Lower lobe of right lung (tissue), 2 donors: ENCODE measurements at regions not wholly inside any gene's neighbourhood (a gene's known extent, or its start where the extent isn't known, plus 50 kb on each side); places are given as distances from the start of the nearest gene placed in this dataset.

Experiments
- ATAC-seq, 2 donors: fragments of 200-7000 bp; cut with Tn5 transposase; one replicate each; pipeline ENCODE4 v1.9.1; 2020 to 2022; ENCODE audit warnings: mild to moderate bottlenecking in 2 of 2, moderate library complexity in 2 of 2
- DNase-seq: peaks from one replicate; pipeline ENCODE4 v3.0.0-alpha.2; 2020
- H3K27ac ChIP-seq: fragments of 200-600 bp; one replicate; pipeline ENCODE4 v1.8.0; 2022
- H3K27me3 ChIP-seq: fragments of 200-600 bp; one replicate; pipeline ENCODE4 v1.8.0; 2022; ENCODE audit warnings: low read depth
- H3K36me3 ChIP-seq: fragments of 200-600 bp; one replicate; pipeline ENCODE4 v1.8.0; 2022; ENCODE audit warnings: mild to moderate bottlenecking
- H3K4me1 ChIP-seq: fragments of 200-600 bp; one replicate; pipeline ENCODE4 v1.8.0; 2022
- H3K4me3 ChIP-seq: fragments of 200-600 bp; one replicate; pipeline ENCODE4 v1.8.0; 2022; ENCODE audit warnings: mild to moderate bottlenecking
- H3K9me3 ChIP-seq: fragments of 200-600 bp; one replicate; pipeline ENCODE4 v1.8.0; 2022
- intact Hi-C: fragments of 100-400 bp; cut with DNase I; formaldehyde crosslinking; loops from one replicate; pipeline ENCODE4 v1.11.0; 2022
- TF ChIP-seq, protein P1 (sequence below): fragments of 200-600 bp; IDR thresholded peaks from one replicate; pipeline ENCODE4 v1.8.0; 2022; ENCODE audit warnings: antibody characterized with exemption, mild to moderate bottlenecking
- donor health status: DM: no; HTN: yes; CAD: no; lungs with severe emphysema.

DNA sequence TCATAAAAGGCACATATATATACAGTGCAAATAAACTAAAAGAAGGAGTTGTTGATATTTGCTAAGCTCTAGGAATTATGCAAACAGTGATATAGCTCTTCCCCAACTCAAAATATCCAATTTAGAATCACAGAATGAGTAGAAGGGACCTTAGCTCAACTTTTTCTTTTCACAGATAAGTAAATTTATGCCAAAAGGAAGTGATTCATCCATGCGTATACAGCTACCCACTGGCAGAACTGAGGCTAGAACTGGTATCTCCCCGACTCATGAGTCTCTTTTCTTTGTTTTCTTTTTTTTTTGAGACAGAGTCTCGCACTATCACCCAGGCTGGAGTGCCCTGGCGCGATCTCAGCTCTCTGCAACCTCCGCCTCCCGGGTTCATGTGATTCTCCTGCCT, 54.2 kb upstream of the SVIL start:
- Histone ChIP-seq H3K27me3 (no peaks in the 10 kb centered on the region), H3K27ac (peak overlapping the region; percentile 9), H3K9me3 (no peaks in the 10 kb centered on the region), H3K4me3 (no peak overlapping the region), H3K36me3 (peaks cover 17% of the 10 kb centered on the region), H3K4me1 (peaks cover 46% of the 10 kb centered on the region)
- ATAC-seq: no peak
- no peak for DNase-seq
- intact Hi-C loops: no loop called here
- TF ChIP-seq, protein P1, sequence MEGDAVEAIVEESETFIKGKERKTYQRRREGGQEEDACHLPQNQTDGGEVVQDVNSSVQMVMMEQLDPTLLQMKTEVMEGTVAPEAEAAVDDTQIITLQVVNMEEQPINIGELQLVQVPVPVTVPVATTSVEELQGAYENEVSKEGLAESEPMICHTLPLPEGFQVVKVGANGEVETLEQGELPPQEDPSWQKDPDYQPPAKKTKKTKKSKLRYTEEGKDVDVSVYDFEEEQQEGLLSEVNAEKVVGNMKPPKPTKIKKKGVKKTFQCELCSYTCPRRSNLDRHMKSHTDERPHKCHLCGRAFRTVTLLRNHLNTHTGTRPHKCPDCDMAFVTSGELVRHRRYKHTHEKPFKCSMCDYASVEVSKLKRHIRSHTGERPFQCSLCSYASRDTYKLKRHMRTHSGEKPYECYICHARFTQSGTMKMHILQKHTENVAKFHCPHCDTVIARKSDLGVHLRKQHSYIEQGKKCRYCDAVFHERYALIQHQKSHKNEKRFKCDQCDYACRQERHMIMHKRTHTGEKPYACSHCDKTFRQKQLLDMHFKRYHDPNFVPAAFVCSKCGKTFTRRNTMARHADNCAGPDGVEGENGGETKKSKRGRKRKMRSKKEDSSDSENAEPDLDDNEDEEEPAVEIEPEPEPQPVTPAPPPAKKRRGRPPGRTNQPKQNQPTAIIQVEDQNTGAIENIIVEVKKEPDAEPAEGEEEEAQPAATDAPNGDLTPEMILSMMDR: no peak

DNA sequence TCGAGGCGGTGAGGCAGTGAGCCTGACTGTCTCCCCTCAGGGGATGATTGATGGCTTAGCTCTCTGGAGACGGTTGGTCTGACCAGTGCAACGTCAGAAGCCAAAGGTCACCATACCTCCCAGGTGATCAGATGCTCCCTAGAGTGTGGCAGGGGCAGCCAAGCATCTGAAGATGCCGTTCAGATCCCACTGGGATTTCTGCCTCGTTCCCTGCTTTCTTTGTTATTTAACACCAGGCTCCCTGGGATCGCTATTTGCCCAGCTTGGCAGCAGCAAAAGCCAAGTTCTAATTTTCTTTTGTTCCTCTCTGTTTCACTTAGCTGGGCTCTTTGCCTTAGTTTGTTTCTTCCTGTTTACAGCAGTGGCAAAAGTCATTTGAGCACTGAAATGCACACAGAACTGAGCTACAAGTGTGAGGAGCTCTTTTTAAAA, 53.5 kb upstream of the SVIL start:
- peak overlapping the region; percentile 82 for H3K27ac ChIP-seq
- no peaks in the 10 kb centered on the region for H3K27me3 ChIP-seq
- no peaks in the 10 kb centered on the region for H3K9me3 ChIP-seq
- ATAC-seq (peak; percentile 20 to 46), DNase-seq (no peak)
- intact Hi-C loops: no loop called here
- peaks cover 46% of the 10 kb centered on the region for H3K4me1 ChIP-seq
- peaks cover 19% of the 10 kb centered on the region for H3K36me3 ChIP-seq
- no peak overlapping the region for H3K4me3 ChIP-seq
- TF ChIP-seq, protein P1: no peak

DNA sequence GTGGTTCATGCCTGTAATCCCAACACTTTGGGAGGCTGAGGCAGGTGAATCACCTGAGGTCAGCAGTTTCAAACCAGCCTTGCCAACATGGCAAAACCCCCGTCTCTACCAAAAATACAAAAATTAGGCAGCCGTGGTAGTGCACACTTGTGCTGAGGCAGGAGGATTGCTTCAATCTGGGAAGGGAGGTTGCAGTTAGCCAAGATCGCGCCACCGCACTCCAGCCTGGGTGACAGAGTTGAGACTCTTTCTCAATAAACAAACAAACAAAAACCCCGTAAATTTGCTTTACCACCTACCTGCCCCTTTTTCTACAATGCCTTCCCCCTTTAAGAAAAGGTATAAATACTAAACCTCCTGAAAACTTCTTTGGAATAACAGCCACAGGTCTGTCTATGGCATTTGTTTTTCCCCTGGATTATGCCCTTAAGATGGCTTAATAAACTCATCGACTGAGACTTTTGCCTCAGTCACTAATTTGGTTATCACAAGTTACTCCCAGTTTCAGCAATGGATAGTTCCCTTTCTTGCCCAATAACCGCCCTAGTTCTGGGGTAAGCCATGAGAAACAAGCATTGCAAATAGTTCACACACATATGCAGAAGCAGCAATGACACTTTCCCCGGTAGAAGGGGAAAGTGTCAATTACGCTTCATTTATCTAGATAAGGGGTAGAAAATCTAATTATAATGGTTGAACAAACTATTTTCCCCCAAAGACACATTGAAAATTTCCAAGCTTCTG, 52.8 kb upstream of the SVIL start:
- ATAC-seq: peak; percentile 39 to 61
- intact Hi-C loops: no loop called here
- H3K9me3 ChIP-seq: no peaks in the 10 kb centered on the region
- H3K4me3 ChIP-seq: peak overlapping the region; percentile 7
- H3K36me3 ChIP-seq: peaks cover 19% of the 10 kb centered on the region
- peak; percentile 63 for DNase-seq
- H3K27ac ChIP-seq: peak overlapping the region; percentile 82
- TF ChIP-seq, protein P1: no peak
- H3K27me3 ChIP-seq: no peaks in the 10 kb centered on the region
- H3K4me1 ChIP-seq: peaks cover 43% of the 10 kb centered on the region

DNA sequence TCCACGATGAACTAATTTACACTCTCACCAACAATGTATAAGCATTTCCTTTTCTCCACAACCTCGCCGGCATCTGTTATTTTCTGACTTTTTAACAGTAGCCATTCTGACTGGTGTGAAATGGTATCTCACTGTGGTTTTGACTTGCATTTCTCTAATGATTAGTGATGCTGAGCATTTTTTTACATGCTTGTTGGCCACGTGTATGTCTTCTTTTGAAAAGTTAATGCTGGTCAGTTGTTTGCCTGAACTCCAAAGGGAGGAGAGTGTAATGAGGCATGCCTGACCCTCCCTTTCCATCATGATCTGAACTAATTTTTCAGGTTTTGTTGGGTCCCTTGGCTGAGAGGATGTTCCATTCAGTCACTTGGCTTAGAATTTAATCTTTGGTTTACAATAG, 50.7 kb upstream of the SVIL start:
- intact Hi-C loops: no loop called here
- TF ChIP-seq, protein P1: no peak

More for the DNA sequence above, 50.7 kb upstream of the SVIL start:
- H3K36me3 ChIP-seq: peaks cover 19% of the 10 kb centered on the region
- H3K27ac ChIP-seq: no peak overlapping the region
- no peak for DNase-seq
- no peaks in the 10 kb centered on the region for H3K27me3 ChIP-seq
- H3K4me3 ChIP-seq: no peak overlapping the region
- H3K9me3 ChIP-seq: no peaks in the 10 kb centered on the region
- no peak for ATAC-seq
- H3K4me1 ChIP-seq: peaks cover 39% of the 10 kb centered on the region
